ENCODE measurements at regions not wholly inside any gene's neighbourhood (a gene's known extent, or its start where the extent isn't known, plus 50 kb on each side); places are given as distances from the start of the nearest gene placed in this dataset.

- no peak for DNase-seq
These were observed 1512.0 kb downstream of the ARAP2 start for GRCh38 chr4:34732176-34732950.

DNA sequence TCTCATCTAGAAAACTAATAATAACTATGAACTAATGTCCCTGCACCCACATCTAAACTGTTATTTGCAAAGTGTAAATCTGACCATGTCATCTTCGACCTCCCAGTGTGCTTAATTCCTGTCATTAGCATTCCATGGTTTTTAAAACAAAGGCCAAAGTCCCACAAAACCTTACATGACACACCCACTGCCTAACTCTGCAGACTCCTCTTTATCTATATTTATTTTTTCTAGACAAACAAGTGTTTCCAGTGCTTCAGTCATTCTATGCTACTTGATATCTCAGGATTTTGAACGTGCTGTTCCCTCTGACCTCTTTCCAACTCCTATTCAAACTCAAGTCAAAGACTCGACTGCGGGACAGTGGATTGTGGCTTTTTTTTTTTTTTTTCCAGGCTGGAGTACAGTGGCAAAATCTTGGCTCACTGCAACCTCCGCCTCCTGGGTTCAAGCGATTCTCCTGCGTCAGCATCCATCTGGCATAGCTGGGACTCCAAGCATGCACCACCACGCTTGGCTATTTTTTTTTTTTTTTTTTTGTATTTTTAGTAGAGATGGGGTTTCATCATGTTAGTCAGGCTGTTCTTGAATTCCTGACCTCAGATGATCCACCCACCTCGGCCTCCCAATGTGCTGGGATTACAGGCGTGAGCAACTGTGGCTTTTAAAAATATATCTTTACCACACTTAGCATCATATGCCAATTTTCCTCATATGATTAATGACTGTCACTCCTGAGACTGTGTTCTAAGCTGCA, 1511.0 kb downstream of the ARAP2 start:
- no peak for DNase-seq

- no peak for DNase-seq
These were observed 1477.4 kb downstream of the ARAP2 start for GRCh38 chr4:34766935-34767334.

DNA sequence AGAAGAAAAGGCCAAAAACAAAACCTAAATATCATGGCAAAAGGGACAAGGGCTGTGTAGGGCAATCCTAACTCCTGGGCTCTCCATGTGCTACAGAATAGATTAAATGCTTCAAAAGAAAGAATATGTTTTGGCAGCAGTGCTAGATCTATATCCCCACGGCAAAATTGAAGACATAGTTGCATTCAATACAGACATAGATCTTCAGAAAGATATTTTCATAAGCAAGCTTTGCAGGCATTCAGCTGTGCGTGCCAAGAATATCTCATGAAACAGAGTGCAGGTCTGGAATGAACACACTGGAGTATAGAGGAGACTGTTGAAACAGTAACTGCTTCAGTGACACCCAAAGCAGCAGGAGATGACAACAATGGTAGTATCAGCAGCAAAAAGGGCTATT, 1476.9 kb downstream of the ARAP2 start:
- DNase-seq: no peak

GRCh38 chr4:34771632-34772031, 1472.7 kb downstream of the ARAP2 start:
- no peak for DNase-seq

DNA sequence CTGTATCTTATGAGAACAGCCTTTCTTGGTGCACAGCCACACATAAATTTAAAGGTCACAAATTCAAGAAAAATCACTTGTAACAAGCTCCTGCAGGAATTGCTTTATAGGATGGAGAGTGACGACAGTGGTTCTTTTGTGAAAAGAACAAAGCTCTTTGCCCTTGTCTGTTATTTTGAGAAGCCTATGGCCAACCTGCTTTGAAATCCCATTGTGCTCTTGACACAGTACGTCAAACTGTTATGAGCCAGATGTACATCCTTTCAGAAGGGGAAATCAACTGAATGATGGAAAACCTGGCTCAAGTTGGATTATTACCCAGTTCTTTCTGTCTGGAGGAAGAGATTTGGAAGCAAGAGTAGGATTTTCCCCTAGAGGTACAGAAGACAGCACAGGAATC, 1454.2 kb downstream of the ARAP2 start:
- DNase-seq: no peak

- no peak for DNase-seq
These were observed 1453.1 kb downstream of the ARAP2 start for GRCh38 chr4:34791209-34791608.

GRCh38 chr4:34800953-34801352, 1443.4 kb downstream of the ARAP2 start:
- no peak for DNase-seq

GRCh38 chr4:34814266-34814665, 1430.0 kb downstream of the ARAP2 start:
- DNase-seq: no peak

DNA sequence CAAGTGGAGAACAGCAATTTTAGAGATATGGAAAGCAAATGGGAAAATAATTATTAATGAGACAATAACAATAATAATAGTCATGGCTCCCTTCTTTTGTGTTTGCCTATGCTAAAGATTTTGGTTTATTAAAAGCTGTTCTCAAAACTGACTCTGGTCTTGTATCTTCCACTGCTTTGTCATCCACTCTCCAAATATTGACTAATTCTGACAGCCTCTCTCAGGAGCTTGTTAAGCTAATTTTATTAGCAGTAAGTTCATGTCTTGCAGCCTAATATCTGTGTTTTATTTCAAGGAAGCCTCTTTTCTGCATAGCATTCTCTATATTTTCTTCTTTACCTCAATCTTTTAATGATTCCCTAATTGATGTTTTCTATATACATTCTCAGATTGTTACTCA, 1419.8 kb downstream of the ARAP2 start:
- no peak for DNase-seq

- DNase-seq: no peak
These were observed 1417.7 kb downstream of the ARAP2 start for GRCh38 chr4:34826660-34827059.

DNA sequence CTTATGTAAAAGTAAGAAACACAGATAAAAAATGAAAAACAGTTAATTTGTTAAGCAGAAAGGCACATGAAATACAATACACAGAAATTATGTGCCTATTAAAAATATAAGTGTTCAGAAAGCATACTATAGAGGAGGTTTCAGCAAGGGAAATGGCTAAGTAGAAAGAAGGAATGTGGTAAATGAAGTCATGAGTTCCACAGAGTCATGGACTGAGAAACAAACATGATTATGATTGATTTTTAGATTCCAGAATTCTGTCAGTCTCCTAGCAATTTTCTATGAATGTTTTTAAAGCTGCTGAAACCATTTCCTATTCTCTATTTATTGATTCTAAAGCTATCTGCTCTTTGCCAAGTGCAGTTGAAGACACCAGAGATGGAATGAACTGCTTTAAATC, 1398.4 kb downstream of the ARAP2 start:
- DNase-seq: no peak

- DNase-seq: no peak
These were observed 1393.9 kb downstream of the ARAP2 start for GRCh38 chr4:34850421-34850820.

DNA sequence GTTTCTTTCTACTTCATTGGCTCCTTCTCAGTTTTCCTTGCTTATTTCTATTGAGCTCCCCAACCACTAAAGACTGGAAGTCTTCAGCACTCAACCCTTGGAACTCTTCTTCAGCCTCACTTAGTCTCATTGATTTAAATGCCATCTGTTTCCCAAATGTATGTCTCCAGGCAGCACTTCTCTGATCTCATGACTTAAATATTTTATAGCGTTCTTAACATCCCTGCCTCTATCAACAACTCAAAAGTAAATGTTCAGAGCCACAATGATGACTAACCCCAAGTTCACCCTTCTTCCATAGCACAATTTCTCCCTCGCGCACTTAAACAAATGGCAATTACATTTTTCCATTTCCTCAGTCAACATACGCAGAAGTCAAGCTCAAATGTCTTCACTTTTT, 1393.3 kb downstream of the ARAP2 start:
- DNase-seq: no peak

- no peak for DNase-seq
These were observed 1392.9 kb downstream of the ARAP2 start for GRCh38 chr4:34851411-34851810.

GRCh38 chr4:34854451-34854850, 1389.9 kb downstream of the ARAP2 start:
- no peak for DNase-seq

GRCh38 chr4:34861666-34862065, 1382.6 kb downstream of the ARAP2 start:
- no peak for DNase-seq

- no peak for DNase-seq
These were observed 1365.4 kb downstream of the ARAP2 start for GRCh38 chr4:34878961-34879360.

- DNase-seq: no peak
These were observed 1364.1 kb downstream of the ARAP2 start for GRCh38 chr4:34880246-34880645.

GRCh38 chr4:34891892-34892291, 1352.4 kb downstream of the ARAP2 start:
- DNase-seq: no peak

- DNase-seq: no peak
These were observed 1350.9 kb downstream of the ARAP2 start for GRCh38 chr4:34893382-34893781.

DNA sequence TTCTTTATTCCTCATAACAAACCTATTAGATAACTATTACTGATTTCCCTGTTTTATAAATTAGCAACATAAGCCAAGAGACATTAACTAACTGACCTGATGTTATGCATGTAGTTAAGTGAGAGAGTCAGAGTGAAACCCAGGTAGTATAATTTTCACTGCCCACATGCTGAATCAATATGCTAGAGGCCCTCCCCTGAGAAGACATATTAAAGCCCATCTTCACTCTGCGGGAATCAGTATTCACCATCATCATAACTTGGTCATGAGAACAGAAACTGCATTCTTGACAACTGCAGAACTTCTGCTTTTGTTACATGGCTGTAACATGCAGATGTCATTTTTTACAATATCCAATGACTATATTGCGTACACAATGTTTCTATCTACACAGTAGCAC, 1324.3 kb downstream of the ARAP2 start:
- no peak for DNase-seq

DNA sequence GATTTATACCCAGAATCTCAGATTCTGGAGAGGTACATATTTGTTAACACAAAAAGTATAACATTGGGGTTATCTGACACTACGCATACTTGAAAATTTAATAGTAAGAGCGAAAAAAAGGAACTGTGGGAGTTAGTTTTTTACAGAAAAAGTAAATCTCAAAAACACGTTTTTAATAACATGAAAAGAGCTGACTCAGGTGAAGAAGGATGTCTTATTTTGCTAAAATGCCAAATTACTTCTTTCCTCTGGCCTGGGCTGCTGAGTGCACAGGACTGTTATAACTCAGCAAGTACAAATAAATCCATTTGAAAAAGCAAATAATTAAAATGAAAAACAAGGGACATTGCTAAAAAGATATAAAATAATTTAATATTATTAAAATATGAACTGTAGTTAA, 1322.9 kb downstream of the ARAP2 start:
- DNase-seq: no peak

DNA sequence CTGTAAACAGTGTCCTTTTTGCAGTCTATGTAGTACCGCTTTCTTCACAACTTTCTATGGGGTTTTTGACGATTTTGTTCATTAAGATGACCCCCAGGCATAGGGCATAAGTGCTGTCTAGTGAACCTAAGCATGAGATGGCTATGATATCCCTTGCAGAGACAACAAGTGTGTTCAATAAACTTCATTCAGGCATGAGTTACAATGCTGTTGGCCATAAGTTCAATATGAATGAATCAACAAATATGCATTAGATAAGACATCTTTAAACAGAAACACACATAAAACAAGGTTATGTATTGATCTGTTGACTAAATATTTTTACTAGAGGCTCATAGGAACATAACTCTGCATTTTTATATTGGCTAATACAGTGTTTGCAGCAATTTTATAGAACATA, 1322.0 kb downstream of the ARAP2 start:
- DNase-seq: no peak

- DNase-seq: no peak
These were observed 1311.7 kb downstream of the ARAP2 start for GRCh38 chr4:34932591-34932990.

Data from activated CD4-positive, CD25-positive, alpha-beta regulatory T cell (primary cell).